ENCODE measurements at regions not wholly inside any gene's neighbourhood (a gene's known extent, or its start where the extent isn't known, plus 50 kb on each side); places are given as distances from the start of the nearest gene placed in this dataset.
"Not testable (repeated sequence)": the region's sequence is repeated elsewhere in the genome, so short reads cannot be mapped to it uniquely, and the experiment has no call there.

GRCh38 chr3:90184861-90185260 lies 1077.4 kb downstream of the EPHA3 start:
- no peaks in the 10 kb centered on the region for H3K79me2 ChIP-seq (ENCODE audit: control insufficient read depth, insufficient read depth, low read length)
- intact Hi-C loops (cut with micrococcal nuclease) (loop anchor here (10.0 kb wide), 1 partner anchor 1980 kb away; no protein-coding TSS in a partner anchor), in situ Hi-C loops (cut with MboI) (no loop called here)
- ATAC-seq, result no peak
- no peaks in the 10 kb centered on the region for H3K4me1 ChIP-seq (replicated peaks in 1 of 2; ENCODE audit: control insufficient read depth in 2 of 2, insufficient read depth in 2 of 2, low read length in 2 of 2)
- no peaks in the 10 kb centered on the region for H3K36me3 ChIP-seq (ENCODE audit: control insufficient read depth, insufficient read depth, low read length)
- H2AFZ ChIP-seq (ENCODE audit: low read depth, low read length), result no peak overlapping the region
- H4K20me1 ChIP-seq (replicated peaks; ENCODE audit: control insufficient read depth, insufficient read depth, low read length), result no peaks in the 10 kb centered on the region
- CTCF ChIA-PET (ENCODE audit: low intra/inter-chr PET ratio), result no interaction called here
- H3K4me2 ChIP-seq (ENCODE audit: insufficient read depth, low read length), result no peak overlapping the region
- H3K27me3 ChIP-seq (ENCODE audit: control insufficient read depth in 2 of 2, insufficient read depth in 2 of 2, low read length in 2 of 2), result no peaks in the 10 kb centered on the region
- H3K9me3 ChIP-seq (replicated peaks; ENCODE audit: control insufficient read depth, insufficient read depth, low read depth, low read length), result no peaks in the 10 kb centered on the region
- H3K9ac ChIP-seq (ENCODE audit: insufficient read depth in 1 of 2, low read depth in 2 of 2, low read length in 2 of 2), result no peak overlapping the region
- POLR2A ChIA-PET, result no interaction called here
- no peak overlapping the region for H3K27ac ChIP-seq (ENCODE audit: extremely low read depth, low read depth, low read length)
- DNase-seq (ENCODE audit: extremely low read depth in 1 of 4, low spot score in 3 of 4), result no peak
- BruUV-seq (replicated peaks), result no TSS peak
- no peak for FAIRE-seq
- WGBS (ENCODE audit: insufficient coverage, low coverage, missing lambda C conversion rate), result 0% methylated on average over 2 of the region's 4 CpGs
- no peak overlapping the region for H3K4me3 ChIP-seq
- no peaks in the 10 kb centered on the region for H3K9me1 ChIP-seq (ENCODE audit: control insufficient read depth, insufficient read depth, low read length)
- TF ChIP-seq GATAD2B (IDR thresholded peaks at IDR 0.05; ENCODE audit: borderline replicate concordance) (no peak), ZC3H11A (IDR thresholded peaks at IDR 0.05; ENCODE audit: low read depth, low read length) (no peak), NR4A1 (CRISPR knock-in tag; IDR thresholded peaks at IDR 0.05) (no peak), NR4A1 (tag; IDR thresholded peaks at IDR 0.05) (no peak), ZFPM2 (CRISPR knock-in tag; IDR thresholded peaks at IDR 0.05) (no peak), SIX5 (IDR thresholded peaks at IDR 0.05; ENCODE audit: borderline replicate concordance in 1 of 2, insufficient read depth in 1 of 2, low read depth in 1 of 2, low read length in 2 of 2) (no peak), ZNF444 (CRISPR knock-in tag; IDR thresholded peaks at IDR 0.05) (no peak), ZNF655 (CRISPR knock-in tag; IDR thresholded peaks at IDR 0.05) (no peak), BCLAF1 (IDR thresholded peaks at IDR 0.05; ENCODE audit: borderline replicate concordance in 1 of 2, control insufficient read depth in 1 of 2, low read depth in 2 of 2, low read length in 1 of 2) (no peak)

GRCh38 chr3:90197383-90197782 lies 1090.0 kb downstream of the EPHA3 start:
- POLR2A ChIA-PET; FAIRE-seq; H3K27ac ChIP-seq (ENCODE audit: extremely low read depth, low read depth, low read length); ATAC-seq; H3K9me3 ChIP-seq (replicated peaks; ENCODE audit: control insufficient read depth, insufficient read depth, low read depth, low read length); H2AFZ ChIP-seq (ENCODE audit: low read depth, low read length); H3K27me3 ChIP-seq (ENCODE audit: control insufficient read depth in 2 of 2, insufficient read depth in 2 of 2, low read length in 2 of 2); CTCF ChIA-PET (ENCODE audit: low intra/inter-chr PET ratio); H4K20me1 ChIP-seq (replicated peaks; ENCODE audit: control insufficient read depth, insufficient read depth, low read length); H3K36me3 ChIP-seq (ENCODE audit: control insufficient read depth, insufficient read depth, low read length); intact Hi-C loops (cut with micrococcal nuclease); BruUV-seq (replicated peaks); H3K4me2 ChIP-seq (ENCODE audit: insufficient read depth, low read length); H3K9me1 ChIP-seq (ENCODE audit: control insufficient read depth, insufficient read depth, low read length); DNase-seq (ENCODE audit: extremely low read depth in 1 of 4, low spot score in 3 of 4); H3K9ac ChIP-seq (ENCODE audit: insufficient read depth in 1 of 2, low read depth in 2 of 2, low read length in 2 of 2); H3K4me3 ChIP-seq; H3K79me2 ChIP-seq (ENCODE audit: control insufficient read depth, insufficient read depth, low read length); in situ Hi-C loops (cut with MboI); H3K4me1 ChIP-seq (replicated peaks in 1 of 2; ENCODE audit: control insufficient read depth in 2 of 2, insufficient read depth in 2 of 2, low read length in 2 of 2): not testable (repeated sequence)
- WGBS (ENCODE audit: insufficient coverage, low coverage, missing lambda C conversion rate), result 0% methylated on average over 2 of the region's 4 CpGs
